HEK293 (cell line): ENCODE measurements at regions not wholly inside any gene's neighbourhood (a gene's known extent, or its start where the extent isn't known, plus 50 kb on each side); places are given as distances from the start of the nearest gene placed in this dataset.

Experiments
- CTCF ChIA-PET: fragments of 350-600 bp; formaldehyde crosslinking; extraction: SDS; loops from one replicate; lab custom pipeline; 2021; ENCODE audit warnings: antibody characterized with exemption; lab: Yijun Ruan, JAX
- POLR2A ChIA-PET: fragments of 300-600 bp; formaldehyde crosslinking; extraction: SDS; loops from one replicate; lab custom pipeline; 2020; ENCODE audit warnings: antibody characterized with exemption, inconsistent platforms; lab: Yijun Ruan, JAX
- H3K27ac ChIP-seq: fragments of 200-500 bp; sonication (Bioruptor generic); 2 replicates; pipeline ENCODE4 v1.5.1; 2014; ENCODE audit warnings: low read depth, low read length, control low read depth, inconsistent platforms; ENCODE audit errors: extremely low read depth
- H3K36me3 ChIP-seq, 2 experiments: fragments of 200-500 bp in 1 of 2; sonication (Bioruptor generic) in 1 of 2; 1 replicate in 1 of 2; 2 replicates in 1 of 2; pipeline ENCODE4 v1.5.1; 2014 to 2017; ENCODE audit warnings: inconsistent platforms in 2 of 2, low read length in 2 of 2; ENCODE audit not compliant: control insufficient read depth in 2 of 2, insufficient read depth in 1 of 2
- H3K4me1 ChIP-seq: fragments of 200-500 bp; sonication (Bioruptor generic); 2 replicates; pipeline ENCODE4 v1.5.1; 2014; ENCODE audit warnings: mild to moderate bottlenecking, low read length, inconsistent platforms; ENCODE audit not compliant: control insufficient read depth, insufficient read depth
- H3K4me3 ChIP-seq: 2 replicates; pipeline ENCODE4 v1.5.1; 2011; ENCODE audit warnings: low read depth, mild to moderate bottlenecking, control low read depth, low read length, moderate library complexity
- H3K9me3 ChIP-seq: fragments of 200-500 bp; sonication (Bioruptor generic); 2 replicates; pipeline ENCODE4 v1.5.1; 2014; ENCODE audit warnings: low read depth, low read length, inconsistent platforms; ENCODE audit not compliant: control insufficient read depth, insufficient read depth
- BCL11A ChIP-seq: fragments of 450-650 bp; formaldehyde crosslinking; IDR thresholded peaks from 2 replicates; pipeline ENCODE4 v1.5.1; 2016; ENCODE audit warnings: low read depth, missing biosample characterization, missing genetic modification characterization
- BCL11B ChIP-seq: fragments of 450-650 bp; formaldehyde crosslinking; IDR thresholded peaks from 2 replicates; pipeline ENCODE4 v1.5.1; 2016; ENCODE audit warnings: low read depth, missing biosample characterization, missing genetic modification characterization
- OSR2 ChIP-seq: fragments of 450-650 bp; formaldehyde crosslinking; IDR thresholded peaks from 2 replicates; pipeline ENCODE4 v1.5.1; 2016; ENCODE audit warnings: missing biosample characterization, missing genetic modification characterization
- PRDM10 ChIP-seq: fragments of 450-650 bp; formaldehyde crosslinking; IDR thresholded peaks from 2 replicates; pipeline ENCODE4 v1.5.1; 2016; ENCODE audit warnings: missing biosample characterization, missing genetic modification characterization
- SP3 ChIP-seq: fragments of 450-650 bp; formaldehyde crosslinking; IDR thresholded peaks from 2 replicates; pipeline ENCODE4 v1.5.1; 2016; ENCODE audit warnings: missing biosample characterization, missing genetic modification characterization
- YY1 ChIP-seq: fragments of 450-650 bp; formaldehyde crosslinking; IDR thresholded peaks from 2 replicates; pipeline ENCODE4 v1.5.1; 2018; ENCODE audit warnings: missing biosample characterization, missing genetic modification characterization
- ZNF140 ChIP-seq: fragments of 450-650 bp; formaldehyde crosslinking; IDR thresholded peaks from 2 replicates; pipeline ENCODE4 v1.5.1; 2016; ENCODE audit warnings: missing biosample characterization, missing genetic modification characterization
- ZNF223 ChIP-seq: fragments of 450-650 bp; formaldehyde crosslinking; IDR thresholded peaks from 2 replicates; pipeline ENCODE4 v1.5.1; 2016; ENCODE audit warnings: missing biosample characterization, missing genetic modification characterization
- ZNF248 ChIP-seq: fragments of 450-650 bp; formaldehyde crosslinking; IDR thresholded peaks from 2 replicates; pipeline ENCODE4 v1.5.1; 2017; ENCODE audit warnings: missing biosample characterization, missing genetic modification characterization
- ZNF292 ChIP-seq: fragments of 450-650 bp; formaldehyde crosslinking; IDR thresholded peaks from 2 replicates; pipeline ENCODE4 v1.5.1; 2016; ENCODE audit warnings: low read depth, missing biosample characterization, missing genetic modification characterization, borderline replicate concordance
- ZNF350 ChIP-seq: fragments of 450-650 bp; formaldehyde crosslinking; IDR thresholded peaks from 2 replicates; pipeline ENCODE4 v1.5.0; 2017; ENCODE audit warnings: missing biosample characterization, mild to moderate bottlenecking, missing genetic modification characterization
- ZNF354C ChIP-seq: fragments of 450-650 bp; formaldehyde crosslinking; IDR thresholded peaks from 2 replicates; pipeline ENCODE4 v1.5.1; 2016; ENCODE audit warnings: missing biosample characterization, missing genetic modification characterization, low read depth, borderline replicate concordance
- ZNF366 ChIP-seq: fragments of 450-650 bp; formaldehyde crosslinking; conservative IDR thresholded peaks from 2 replicates; pipeline ENCODE4 v1.5.1; 2016; ENCODE audit warnings: missing biosample characterization, missing genetic modification characterization
- ZNF501 ChIP-seq: fragments of 450-650 bp; formaldehyde crosslinking; IDR thresholded peaks from 2 replicates; pipeline ENCODE4 v1.5.1; 2016; ENCODE audit warnings: missing biosample characterization, missing genetic modification characterization
- ZNF510 ChIP-seq: fragments of 450-650 bp; formaldehyde crosslinking; IDR thresholded peaks from 2 replicates; pipeline ENCODE4 v1.5.1; 2018; ENCODE audit warnings: mild to moderate bottlenecking, missing genetic modification characterization, missing biosample characterization; ENCODE audit not compliant: insufficient replicate concordance
- ZNF530 ChIP-seq: fragments of 450-650 bp; formaldehyde crosslinking; IDR thresholded peaks from 2 replicates; pipeline ENCODE4 v1.5.1; 2016; ENCODE audit warnings: low read depth, missing biosample characterization, missing genetic modification characterization
- ZNF555 ChIP-seq: fragments of 450-650 bp; formaldehyde crosslinking; conservative IDR thresholded peaks from 2 replicates; pipeline ENCODE4 v1.5.1; 2017; ENCODE audit warnings: missing biosample characterization, mild to moderate bottlenecking, missing genetic modification characterization, inconsistent platforms
- ZNF560 ChIP-seq: fragments of 450-650 bp; formaldehyde crosslinking; IDR thresholded peaks from 2 replicates; pipeline ENCODE4 v1.5.1; 2017; ENCODE audit warnings: missing biosample characterization, missing genetic modification characterization, borderline replicate concordance
- ZNF843 ChIP-seq: fragments of 450-650 bp; formaldehyde crosslinking; IDR thresholded peaks from 2 replicates; pipeline ENCODE4 v1.5.1; 2016; ENCODE audit warnings: missing biosample characterization, missing genetic modification characterization
- ZSCAN16 ChIP-seq: fragments of 450-650 bp; formaldehyde crosslinking; IDR thresholded peaks from 2 replicates; pipeline ENCODE4 v1.5.1; 2016; ENCODE audit warnings: missing biosample characterization, missing genetic modification characterization
- ZSCAN23 ChIP-seq: fragments of 450-650 bp; formaldehyde crosslinking; IDR thresholded peaks from 2 replicates; pipeline ENCODE4 v1.5.1; 2016; ENCODE audit warnings: missing biosample characterization, missing genetic modification characterization
- TF ChIP-seq, protein P1 (sequence below): fragments of 450-650 bp; formaldehyde crosslinking; IDR thresholded peaks from 2 replicates; pipeline ENCODE4 v1.5.1; 2016; ENCODE audit warnings: missing biosample characterization, missing genetic modification characterization
- TF ChIP-seq, protein P2 (sequence below): fragments of 450-650 bp; formaldehyde crosslinking; IDR thresholded peaks from 2 replicates; pipeline ENCODE4 v1.5.1; 2016; ENCODE audit warnings: missing biosample characterization, missing genetic modification characterization, borderline replicate concordance
- TF ChIP-seq, protein P3 (sequence below): fragments of 450-650 bp; formaldehyde crosslinking; IDR thresholded peaks from 2 replicates; pipeline ENCODE4 v1.5.1; 2016; ENCODE audit warnings: missing biosample characterization, missing genetic modification characterization

GRCh38 chr5:155252717-155253116 lies 239.2 kb downstream of the KIF4B start:
- H3K27ac ChIP-seq: no peak overlapping the region
- POLR2A ChIA-PET: no interaction called here
- H3K9me3 ChIP-seq: no peaks in the 10 kb centered on the region
- H3K4me1 ChIP-seq: no peaks in the 10 kb centered on the region
- no peak overlapping the region for H3K4me3 ChIP-seq
- TF ChIP-seq ZNF223 (no peak), YY1 (tag by site-specific recombination) (no peak), ZNF248 (tag by site-specific recombination) (no peak), ZNF366 (tag by site-specific recombination) (no peak), ZSCAN23 (no peak), BCL11B (tag by site-specific recombination) (no peak), ZNF560 (no peak), PRDM10 (tag by site-specific recombination) (no peak), ZNF530 (tag by site-specific recombination) (no peak)
- TF ChIP-seq, protein P1, sequence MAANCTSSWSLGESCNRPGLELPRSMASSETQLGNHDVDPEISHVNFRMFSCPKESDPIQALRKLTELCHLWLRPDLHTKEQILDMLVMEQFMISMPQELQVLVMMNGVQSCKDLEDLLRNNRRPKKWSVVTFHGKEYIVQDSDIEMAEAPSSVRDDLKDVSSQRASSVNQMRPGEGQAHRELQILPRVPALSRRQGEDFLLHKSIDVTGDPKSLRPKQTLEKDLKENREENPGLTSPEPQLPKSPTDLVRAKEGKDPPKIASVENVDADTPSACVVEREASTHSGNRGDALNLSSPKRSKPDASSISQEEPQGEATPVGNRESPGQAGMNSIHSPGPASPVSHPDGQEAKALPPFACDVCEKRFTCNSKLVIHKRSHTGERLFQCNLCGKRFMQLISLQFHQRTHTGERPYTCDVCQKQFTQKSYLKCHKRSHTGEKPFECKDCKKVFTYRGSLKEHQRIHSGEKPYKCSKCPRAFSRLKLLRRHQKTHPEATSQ (tag by site-specific recombination): no peak
- CTCF ChIA-PET: no interaction called here
- no peaks in the 10 kb centered on the region for H3K36me3 ChIP-seq

DNA sequence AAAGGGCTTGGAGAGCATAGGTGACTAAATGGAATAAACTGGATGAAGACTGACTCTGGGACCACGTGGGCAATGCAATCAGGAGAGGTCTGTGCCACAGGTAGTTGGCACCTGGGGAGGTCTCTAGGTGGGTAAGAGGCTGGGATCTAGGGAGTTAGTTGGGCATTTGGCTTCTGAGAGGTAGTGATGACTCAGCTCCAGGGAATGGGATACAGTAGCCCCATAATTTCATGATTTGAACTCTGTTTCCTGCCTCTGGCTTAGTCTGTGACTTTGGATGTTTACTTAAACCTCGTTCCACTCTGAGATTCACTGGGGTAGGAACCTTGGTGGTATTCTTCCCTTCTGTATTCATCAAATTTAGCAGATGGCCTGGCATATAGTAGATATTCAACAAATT lies 240.8 kb downstream of the KIF4B start:
- ChIA-PET POLR2A (no interaction called here), CTCF (interaction anchor here (1.0 kb wide), 1 partner anchor 115 kb away, joined by 4 read pairs; no protein-coding TSS in a partner anchor)
- TF ChIP-seq ZNF354C (tag by site-specific recombination) (no peak), BCL11A (tag by site-specific recombination) (no peak), ZSCAN16 (tag by site-specific recombination) (no peak), ZNF510 (tag by site-specific recombination) (no peak), ZNF501 (no peak), ZNF843 (no peak), SP3 (tag by site-specific recombination) (no peak), ZNF555 (tag by site-specific recombination) (no peak), ZNF350 (tag by site-specific recombination) (no peak), OSR2 (tag by site-specific recombination) (no peak), ZNF292 (tag by site-specific recombination) (no peak), YY1 (tag by site-specific recombination) (no peak), ZNF140 (no peak)
- TF ChIP-seq, protein P2, sequence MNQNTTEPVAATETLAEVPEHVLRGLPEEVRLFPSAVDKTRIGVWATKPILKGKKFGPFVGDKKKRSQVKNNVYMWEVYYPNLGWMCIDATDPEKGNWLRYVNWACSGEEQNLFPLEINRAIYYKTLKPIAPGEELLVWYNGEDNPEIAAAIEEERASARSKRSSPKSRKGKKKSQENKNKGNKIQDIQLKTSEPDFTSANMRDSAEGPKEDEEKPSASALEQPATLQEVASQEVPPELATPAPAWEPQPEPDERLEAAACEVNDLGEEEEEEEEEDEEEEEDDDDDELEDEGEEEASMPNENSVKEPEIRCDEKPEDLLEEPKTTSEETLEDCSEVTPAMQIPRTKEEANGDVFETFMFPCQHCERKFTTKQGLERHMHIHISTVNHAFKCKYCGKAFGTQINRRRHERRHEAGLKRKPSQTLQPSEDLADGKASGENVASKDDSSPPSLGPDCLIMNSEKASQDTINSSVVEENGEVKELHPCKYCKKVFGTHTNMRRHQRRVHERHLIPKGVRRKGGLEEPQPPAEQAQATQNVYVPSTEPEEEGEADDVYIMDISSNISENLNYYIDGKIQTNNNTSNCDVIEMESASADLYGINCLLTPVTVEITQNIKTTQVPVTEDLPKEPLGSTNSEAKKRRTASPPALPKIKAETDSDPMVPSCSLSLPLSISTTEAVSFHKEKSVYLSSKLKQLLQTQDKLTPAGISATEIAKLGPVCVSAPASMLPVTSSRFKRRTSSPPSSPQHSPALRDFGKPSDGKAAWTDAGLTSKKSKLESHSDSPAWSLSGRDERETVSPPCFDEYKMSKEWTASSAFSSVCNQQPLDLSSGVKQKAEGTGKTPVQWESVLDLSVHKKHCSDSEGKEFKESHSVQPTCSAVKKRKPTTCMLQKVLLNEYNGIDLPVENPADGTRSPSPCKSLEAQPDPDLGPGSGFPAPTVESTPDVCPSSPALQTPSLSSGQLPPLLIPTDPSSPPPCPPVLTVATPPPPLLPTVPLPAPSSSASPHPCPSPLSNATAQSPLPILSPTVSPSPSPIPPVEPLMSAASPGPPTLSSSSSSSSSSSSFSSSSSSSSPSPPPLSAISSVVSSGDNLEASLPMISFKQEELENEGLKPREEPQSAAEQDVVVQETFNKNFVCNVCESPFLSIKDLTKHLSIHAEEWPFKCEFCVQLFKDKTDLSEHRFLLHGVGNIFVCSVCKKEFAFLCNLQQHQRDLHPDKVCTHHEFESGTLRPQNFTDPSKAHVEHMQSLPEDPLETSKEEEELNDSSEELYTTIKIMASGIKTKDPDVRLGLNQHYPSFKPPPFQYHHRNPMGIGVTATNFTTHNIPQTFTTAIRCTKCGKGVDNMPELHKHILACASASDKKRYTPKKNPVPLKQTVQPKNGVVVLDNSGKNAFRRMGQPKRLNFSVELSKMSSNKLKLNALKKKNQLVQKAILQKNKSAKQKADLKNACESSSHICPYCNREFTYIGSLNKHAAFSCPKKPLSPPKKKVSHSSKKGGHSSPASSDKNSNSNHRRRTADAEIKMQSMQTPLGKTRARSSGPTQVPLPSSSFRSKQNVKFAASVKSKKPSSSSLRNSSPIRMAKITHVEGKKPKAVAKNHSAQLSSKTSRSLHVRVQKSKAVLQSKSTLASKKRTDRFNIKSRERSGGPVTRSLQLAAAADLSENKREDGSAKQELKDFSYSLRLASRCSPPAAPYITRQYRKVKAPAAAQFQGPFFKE (tag by site-specific recombination): no peak
- TF ChIP-seq, protein P3, sequence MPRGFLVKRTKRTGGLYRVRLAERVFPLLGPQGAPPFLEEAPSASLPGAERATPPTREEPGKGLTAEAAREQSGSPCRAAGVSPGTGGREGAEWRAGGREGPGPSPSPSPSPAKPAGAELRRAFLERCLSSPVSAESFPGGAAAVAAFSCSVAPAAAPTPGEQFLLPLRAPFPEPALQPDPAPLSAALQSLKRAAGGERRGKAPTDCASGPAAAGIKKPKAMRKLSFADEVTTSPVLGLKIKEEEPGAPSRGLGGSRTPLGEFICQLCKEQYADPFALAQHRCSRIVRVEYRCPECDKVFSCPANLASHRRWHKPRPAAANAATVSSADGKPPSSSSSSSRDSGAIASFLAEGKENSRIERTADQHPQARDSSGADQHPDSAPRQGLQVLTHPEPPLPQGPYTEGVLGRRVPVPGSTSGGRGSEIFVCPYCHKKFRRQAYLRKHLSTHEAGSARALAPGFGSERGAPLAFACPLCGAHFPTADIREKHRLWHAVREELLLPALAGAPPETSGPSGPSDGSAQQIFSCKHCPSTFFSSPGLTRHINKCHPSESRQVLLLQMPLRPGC (tag by site-specific recombination): no peak
- H3K36me3 ChIP-seq: no peaks in the 10 kb centered on the region
- H3K4me3 ChIP-seq: no peak overlapping the region
- no peaks in the 10 kb centered on the region for H3K4me1 ChIP-seq
- H3K27ac ChIP-seq: no peak overlapping the region
- no peaks in the 10 kb centered on the region for H3K9me3 ChIP-seq
